OCI-LY7 (cell line): ENCODE measurements at regions not wholly inside any gene's neighbourhood (a gene's known extent, or its start where the extent isn't known, plus 50 kb on each side); places are given as distances from the start of the nearest gene placed in this dataset.

ENCODE experiments used
- EZH2phosphoT487 ChIP-seq: fragments of 200-600 bp; sonication (generic); IDR thresholded peaks from 2 replicates; pipeline ENCODE4 v1.6.1; 2018; ENCODE audit warnings: low read depth, borderline replicate concordance, mild to moderate bottlenecking, mixed run types, antibody characterized with exemption, low read length, moderate library complexity, mixed read lengths
- TF ChIP-seq, protein P1 (sequence below): fragments of 200-600 bp; sonication (generic); conservative IDR thresholded peaks from 2 replicates; pipeline ENCODE4 v1.5.1; 2014; ENCODE audit warnings: mild to moderate bottlenecking, antibody characterized with exemption, low read length, moderate library complexity, mixed read lengths

DNA sequence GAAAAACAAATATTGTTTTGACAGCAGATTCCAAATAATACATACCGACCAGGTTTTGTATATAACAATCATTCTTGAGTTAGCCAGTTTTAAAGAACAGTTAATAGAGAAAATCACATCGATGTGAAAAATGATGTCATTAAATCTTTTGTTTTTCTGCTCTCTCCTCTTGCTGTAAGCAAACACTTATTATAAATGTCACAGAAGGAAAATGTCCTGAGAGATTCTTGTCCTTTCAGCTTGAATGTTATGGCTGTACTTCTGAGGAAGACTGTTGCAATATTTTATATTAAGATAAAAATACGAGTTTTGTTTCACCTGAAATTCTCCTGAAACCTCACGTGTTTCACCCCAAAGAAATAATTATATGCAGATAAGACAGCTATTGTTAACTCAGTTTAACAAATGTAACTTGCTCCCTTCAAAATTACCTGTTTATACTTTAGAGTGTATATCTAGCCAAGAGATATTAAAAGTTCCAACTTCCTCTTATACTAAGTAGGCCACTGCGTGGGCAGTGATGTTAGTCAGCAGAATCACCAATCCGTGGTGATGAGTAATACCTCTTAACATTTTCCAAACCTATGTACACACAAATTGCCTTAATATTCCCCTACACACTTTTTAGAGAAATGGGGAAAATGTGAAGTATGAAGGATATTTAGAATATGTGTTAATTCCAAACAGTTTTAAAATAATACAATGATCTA, 1111.4 kb upstream of the CITED2 start:
- no peak for TF ChIP-seq EZH2phosphoT487
- TF ChIP-seq, protein P1, sequence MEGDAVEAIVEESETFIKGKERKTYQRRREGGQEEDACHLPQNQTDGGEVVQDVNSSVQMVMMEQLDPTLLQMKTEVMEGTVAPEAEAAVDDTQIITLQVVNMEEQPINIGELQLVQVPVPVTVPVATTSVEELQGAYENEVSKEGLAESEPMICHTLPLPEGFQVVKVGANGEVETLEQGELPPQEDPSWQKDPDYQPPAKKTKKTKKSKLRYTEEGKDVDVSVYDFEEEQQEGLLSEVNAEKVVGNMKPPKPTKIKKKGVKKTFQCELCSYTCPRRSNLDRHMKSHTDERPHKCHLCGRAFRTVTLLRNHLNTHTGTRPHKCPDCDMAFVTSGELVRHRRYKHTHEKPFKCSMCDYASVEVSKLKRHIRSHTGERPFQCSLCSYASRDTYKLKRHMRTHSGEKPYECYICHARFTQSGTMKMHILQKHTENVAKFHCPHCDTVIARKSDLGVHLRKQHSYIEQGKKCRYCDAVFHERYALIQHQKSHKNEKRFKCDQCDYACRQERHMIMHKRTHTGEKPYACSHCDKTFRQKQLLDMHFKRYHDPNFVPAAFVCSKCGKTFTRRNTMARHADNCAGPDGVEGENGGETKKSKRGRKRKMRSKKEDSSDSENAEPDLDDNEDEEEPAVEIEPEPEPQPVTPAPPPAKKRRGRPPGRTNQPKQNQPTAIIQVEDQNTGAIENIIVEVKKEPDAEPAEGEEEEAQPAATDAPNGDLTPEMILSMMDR = no peak
